ENCODE measurements at regions not wholly inside any gene's neighbourhood (a gene's known extent, or its start where the extent isn't known, plus 50 kb on each side); places are given as distances from the start of the nearest gene placed in this dataset.

DNA sequence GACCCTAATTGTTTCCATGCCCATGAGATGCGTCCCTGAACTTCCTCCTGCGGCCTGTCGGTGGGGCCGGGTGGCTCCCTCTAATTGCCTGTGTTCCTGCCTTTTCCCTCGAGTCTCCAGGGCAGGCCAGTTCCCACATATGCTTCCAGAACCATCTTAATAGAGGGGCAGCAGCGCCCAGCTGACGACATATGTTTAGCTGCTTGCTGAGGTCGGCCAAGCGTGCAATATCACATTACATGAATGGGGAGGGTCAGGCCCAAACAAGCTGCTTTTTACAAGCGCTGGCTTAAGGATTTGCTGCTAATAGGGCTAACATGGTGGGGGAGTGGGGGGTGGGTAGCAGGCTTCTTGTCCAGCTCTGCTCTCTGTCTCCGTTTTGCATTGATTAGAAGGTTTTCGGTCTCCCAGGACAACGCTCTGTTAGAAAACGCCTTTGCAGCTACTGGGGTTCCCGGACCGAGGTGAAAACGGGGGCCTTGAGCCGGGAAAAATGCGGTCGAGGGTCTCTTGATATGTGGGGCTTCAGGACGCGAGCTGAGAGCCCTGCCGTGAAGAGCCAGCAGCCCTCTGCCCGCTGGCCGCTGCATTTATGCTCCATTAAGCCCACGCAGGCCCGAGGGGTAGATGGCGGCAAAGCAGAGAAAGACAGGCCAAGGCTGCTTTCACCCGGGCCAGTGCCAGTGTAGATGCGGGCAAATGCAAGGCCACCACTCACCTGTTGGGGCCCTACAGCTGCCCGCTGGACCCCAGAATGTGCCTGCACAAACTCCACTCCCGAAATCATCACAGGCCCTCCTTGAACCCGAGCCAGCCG is 308.5 kb downstream of the BMP7 start (continued):
- TF ChIP-seq, protein P1, sequence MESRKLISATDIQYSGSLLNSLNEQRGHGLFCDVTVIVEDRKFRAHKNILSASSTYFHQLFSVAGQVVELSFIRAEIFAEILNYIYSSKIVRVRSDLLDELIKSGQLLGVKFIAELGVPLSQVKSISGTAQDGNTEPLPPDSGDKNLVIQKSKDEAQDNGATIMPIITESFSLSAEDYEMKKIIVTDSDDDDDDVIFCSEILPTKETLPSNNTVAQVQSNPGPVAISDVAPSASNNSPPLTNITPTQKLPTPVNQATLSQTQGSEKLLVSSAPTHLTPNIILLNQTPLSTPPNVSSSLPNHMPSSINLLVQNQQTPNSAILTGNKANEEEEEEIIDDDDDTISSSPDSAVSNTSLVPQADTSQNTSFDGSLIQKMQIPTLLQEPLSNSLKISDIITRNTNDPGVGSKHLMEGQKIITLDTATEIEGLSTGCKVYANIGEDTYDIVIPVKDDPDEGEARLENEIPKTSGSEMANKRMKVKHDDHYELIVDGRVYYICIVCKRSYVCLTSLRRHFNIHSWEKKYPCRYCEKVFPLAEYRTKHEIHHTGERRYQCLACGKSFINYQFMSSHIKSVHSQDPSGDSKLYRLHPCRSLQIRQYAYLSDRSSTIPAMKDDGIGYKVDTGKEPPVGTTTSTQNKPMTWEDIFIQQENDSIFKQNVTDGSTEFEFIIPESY (IDR thresholded peaks at IDR 0.05), result no peak
- TF ChIP-seq, protein P2, sequence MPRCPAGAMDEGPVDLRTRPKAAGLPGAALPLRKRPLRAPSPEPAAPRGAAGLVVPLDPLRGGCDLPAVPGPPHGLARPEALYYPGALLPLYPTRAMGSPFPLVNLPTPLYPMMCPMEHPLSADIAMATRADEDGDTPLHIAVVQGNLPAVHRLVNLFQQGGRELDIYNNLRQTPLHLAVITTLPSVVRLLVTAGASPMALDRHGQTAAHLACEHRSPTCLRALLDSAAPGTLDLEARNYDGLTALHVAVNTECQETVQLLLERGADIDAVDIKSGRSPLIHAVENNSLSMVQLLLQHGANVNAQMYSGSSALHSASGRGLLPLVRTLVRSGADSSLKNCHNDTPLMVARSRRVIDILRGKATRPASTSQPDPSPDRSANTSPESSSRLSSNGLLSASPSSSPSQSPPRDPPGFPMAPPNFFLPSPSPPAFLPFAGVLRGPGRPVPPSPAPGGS (IDR thresholded peaks at IDR 0.05; ENCODE audit: borderline replicate concordance, insufficient read depth, low read depth, low read length, poor library complexity, severe bottlenecking), result no peak

DNA sequence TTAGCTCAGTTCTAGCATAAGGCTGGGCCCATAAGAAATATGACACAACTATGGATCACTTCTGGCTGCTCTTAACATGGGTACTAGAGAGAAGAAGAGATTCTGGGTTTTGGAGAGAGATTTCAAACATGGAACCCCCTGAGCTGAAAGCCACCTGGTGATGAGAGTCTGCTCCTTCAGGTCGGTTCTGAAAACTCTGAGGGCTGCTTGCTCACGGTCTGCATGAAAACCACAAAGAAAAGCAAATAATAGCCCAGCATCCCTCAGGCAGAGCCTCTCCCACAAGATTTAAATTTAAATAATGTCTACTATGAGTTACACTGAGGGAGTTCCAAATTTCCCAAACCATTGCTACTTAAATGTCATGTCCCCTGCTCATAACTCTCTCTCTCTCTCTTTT is 301.5 kb downstream of the BMP7 start:
- TF ChIP-seq SMC3 (IDR thresholded peaks at IDR 0.05; ENCODE audit: borderline replicate concordance, low read length) (no peak), MYC (IDR thresholded peaks at IDR 0.05; ENCODE audit: insufficient read depth, insufficient read length, insufficient replicate concordance, low read length, severe bottlenecking) (no peak), CREM (IDR thresholded peaks at IDR 0.05; ENCODE audit: low read depth) (no peak)
- TF ChIP-seq, protein P3, sequence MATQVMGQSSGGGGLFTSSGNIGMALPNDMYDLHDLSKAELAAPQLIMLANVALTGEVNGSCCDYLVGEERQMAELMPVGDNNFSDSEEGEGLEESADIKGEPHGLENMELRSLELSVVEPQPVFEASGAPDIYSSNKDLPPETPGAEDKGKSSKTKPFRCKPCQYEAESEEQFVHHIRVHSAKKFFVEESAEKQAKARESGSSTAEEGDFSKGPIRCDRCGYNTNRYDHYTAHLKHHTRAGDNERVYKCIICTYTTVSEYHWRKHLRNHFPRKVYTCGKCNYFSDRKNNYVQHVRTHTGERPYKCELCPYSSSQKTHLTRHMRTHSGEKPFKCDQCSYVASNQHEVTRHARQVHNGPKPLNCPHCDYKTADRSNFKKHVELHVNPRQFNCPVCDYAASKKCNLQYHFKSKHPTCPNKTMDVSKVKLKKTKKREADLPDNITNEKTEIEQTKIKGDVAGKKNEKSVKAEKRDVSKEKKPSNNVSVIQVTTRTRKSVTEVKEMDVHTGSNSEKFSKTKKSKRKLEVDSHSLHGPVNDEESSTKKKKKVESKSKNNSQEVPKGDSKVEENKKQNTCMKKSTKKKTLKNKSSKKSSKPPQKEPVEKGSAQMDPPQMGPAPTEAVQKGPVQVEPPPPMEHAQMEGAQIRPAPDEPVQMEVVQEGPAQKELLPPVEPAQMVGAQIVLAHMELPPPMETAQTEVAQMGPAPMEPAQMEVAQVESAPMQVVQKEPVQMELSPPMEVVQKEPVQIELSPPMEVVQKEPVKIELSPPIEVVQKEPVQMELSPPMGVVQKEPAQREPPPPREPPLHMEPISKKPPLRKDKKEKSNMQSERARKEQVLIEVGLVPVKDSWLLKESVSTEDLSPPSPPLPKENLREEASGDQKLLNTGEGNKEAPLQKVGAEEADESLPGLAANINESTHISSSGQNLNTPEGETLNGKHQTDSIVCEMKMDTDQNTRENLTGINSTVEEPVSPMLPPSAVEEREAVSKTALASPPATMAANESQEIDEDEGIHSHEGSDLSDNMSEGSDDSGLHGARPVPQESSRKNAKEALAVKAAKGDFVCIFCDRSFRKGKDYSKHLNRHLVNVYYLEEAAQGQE (IDR thresholded peaks at IDR 0.05; ENCODE audit: low read depth, low read length), result no peak
- ATAC-seq, result no peak
- no peak overlapping the region for H3K4me3 ChIP-seq
- no peaks in the 10 kb centered on the region for H3K36me3 ChIP-seq (ENCODE audit: control insufficient read depth in 2 of 2, insufficient read depth in 2 of 2, low read length in 1 of 2)
- no peak overlapping the region for H2AFZ ChIP-seq (ENCODE audit: control insufficient read depth, low read depth, low read length)
- DNase-seq (ENCODE audit: low read depth, low spot score), result no peak
- 12% methylated on average over 2 of the region's 2 CpGs for WGBS (ENCODE audit: insufficient coverage, insufficient replicate concordance, low lambda C conversion rate, missing lambda C conversion rate)
- H3K27me3 ChIP-seq (replicated peaks in 1 of 2; ENCODE audit: control insufficient read depth in 2 of 2, insufficient read depth in 2 of 2, low read length in 1 of 2), result no peaks in the 10 kb centered on the region
- intact Hi-C loops (cut with micrococcal nuclease; ENCODE audit: unreplicated experiment), result no loop called here
- no peaks in the 10 kb centered on the region for H3K9me3 ChIP-seq (replicated peaks; ENCODE audit: control insufficient read depth, insufficient read depth, low read length)
- no peak overlapping the region for H3K27ac ChIP-seq (ENCODE audit: control insufficient read depth, insufficient read depth)
- ChIA-PET SMC1A (ENCODE audit: uncharacterized antibody, unreplicated experiment) (no interaction called here), POLR2A (no interaction called here), RAD21 (ENCODE audit: unreplicated experiment) (no interaction called here), CTCF (no interaction called here)
- H3K79me2 ChIP-seq (ENCODE audit: control insufficient read depth, insufficient read depth, low read length), result no peaks in the 10 kb centered on the region
- no peak overlapping the region for H3K4me2 ChIP-seq (ENCODE audit: control insufficient read depth, insufficient read depth)
- in situ Hi-C loops (cut with MboI), result no loop called here
- no peak overlapping the region for H3K9ac ChIP-seq (ENCODE audit: control insufficient read depth, insufficient read depth, low read length)
- no peaks in the 10 kb centered on the region for H4K20me1 ChIP-seq (ENCODE audit: control insufficient read depth, insufficient read depth)
- no peaks in the 10 kb centered on the region for H3K4me1 ChIP-seq (ENCODE audit: control insufficient read depth, insufficient read depth, low read length)
- no peak for FAIRE-seq
- BruUV-seq (replicated peaks), result no TSS peak
